ENCODE measurements at regions not wholly inside any gene's neighbourhood (a gene's known extent, or its start where the extent isn't known, plus 50 kb on each side); places are given as distances from the start of the nearest gene placed in this dataset.
"Not testable (repeated sequence)": the region's sequence is repeated elsewhere in the genome, so short reads cannot be mapped to it uniquely, and the experiment has no call there.

DNA sequence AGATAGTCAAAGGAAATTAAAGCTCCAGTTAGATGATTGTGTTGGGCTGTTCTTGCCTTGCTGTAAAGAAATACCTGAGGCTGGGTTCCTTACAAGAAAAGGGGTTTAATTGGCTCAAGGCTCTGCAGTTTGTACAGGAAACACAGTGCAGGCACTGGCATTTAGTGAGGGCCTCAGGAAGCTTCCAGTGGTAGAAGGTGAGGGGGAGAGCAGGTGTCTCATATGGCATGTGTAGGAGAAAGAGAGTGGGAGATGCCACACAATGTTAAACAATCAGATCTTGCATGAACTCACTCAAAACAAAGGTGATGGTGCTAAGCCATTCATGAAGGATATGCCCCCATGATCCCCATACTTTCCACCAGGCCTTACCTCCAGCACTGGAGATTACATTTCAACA lies 493.5 kb upstream of the IMPG1 start:
- H3K36me3 ChIP-seq (ENCODE audit: low read depth, missing control alignments) = no peaks in the 10 kb centered on the region
- TF ChIP-seq POLR2A (IDR thresholded peaks at IDR 0.05) = no peak
- TF ChIP-seq, protein P1, sequence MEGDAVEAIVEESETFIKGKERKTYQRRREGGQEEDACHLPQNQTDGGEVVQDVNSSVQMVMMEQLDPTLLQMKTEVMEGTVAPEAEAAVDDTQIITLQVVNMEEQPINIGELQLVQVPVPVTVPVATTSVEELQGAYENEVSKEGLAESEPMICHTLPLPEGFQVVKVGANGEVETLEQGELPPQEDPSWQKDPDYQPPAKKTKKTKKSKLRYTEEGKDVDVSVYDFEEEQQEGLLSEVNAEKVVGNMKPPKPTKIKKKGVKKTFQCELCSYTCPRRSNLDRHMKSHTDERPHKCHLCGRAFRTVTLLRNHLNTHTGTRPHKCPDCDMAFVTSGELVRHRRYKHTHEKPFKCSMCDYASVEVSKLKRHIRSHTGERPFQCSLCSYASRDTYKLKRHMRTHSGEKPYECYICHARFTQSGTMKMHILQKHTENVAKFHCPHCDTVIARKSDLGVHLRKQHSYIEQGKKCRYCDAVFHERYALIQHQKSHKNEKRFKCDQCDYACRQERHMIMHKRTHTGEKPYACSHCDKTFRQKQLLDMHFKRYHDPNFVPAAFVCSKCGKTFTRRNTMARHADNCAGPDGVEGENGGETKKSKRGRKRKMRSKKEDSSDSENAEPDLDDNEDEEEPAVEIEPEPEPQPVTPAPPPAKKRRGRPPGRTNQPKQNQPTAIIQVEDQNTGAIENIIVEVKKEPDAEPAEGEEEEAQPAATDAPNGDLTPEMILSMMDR (IDR thresholded peaks at IDR 0.05) = no peak
- H3K9me3 ChIP-seq = no peaks in the 10 kb centered on the region
- no peaks in the 10 kb centered on the region for H3K27me3 ChIP-seq
- H3K4me1 ChIP-seq = no peaks in the 10 kb centered on the region
- no peak overlapping the region for H3K27ac ChIP-seq
- no peak overlapping the region for H3K4me3 ChIP-seq
- DNase-seq = no peak
- intact Hi-C loops (cut with DNase I; ENCODE audit: low total_unique reads) = no loop called here

DNA sequence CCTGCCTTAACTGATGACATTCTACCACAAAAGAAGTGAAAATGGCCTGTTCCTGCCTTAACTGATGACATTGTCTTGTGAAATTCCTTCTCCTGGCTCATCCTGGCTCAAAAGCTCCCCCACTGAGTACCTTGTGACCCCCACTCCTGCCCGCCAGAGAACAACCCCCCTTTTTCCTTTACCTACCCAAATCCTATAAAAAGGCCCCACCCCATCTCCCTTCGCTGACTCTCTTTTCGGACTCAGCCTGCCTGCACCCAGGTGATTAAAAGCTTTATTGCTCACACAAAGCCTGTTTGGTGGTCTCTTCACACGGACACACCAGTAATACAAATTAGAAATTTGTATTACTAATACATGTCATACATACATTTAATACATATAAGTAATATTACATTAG lies 489.9 kb upstream of the IMPG1 start:
- H3K27ac ChIP-seq; H3K9me3 ChIP-seq; H3K36me3 ChIP-seq (ENCODE audit: low read depth, missing control alignments); intact Hi-C loops (cut with DNase I; ENCODE audit: low total_unique reads); H3K4me3 ChIP-seq; H3K27me3 ChIP-seq; DNase-seq; H3K4me1 ChIP-seq: not testable (repeated sequence)
- 70 to 79% methylated on average over 4 of the region's 4 CpGs for WGBS, 2 donors

DNA sequence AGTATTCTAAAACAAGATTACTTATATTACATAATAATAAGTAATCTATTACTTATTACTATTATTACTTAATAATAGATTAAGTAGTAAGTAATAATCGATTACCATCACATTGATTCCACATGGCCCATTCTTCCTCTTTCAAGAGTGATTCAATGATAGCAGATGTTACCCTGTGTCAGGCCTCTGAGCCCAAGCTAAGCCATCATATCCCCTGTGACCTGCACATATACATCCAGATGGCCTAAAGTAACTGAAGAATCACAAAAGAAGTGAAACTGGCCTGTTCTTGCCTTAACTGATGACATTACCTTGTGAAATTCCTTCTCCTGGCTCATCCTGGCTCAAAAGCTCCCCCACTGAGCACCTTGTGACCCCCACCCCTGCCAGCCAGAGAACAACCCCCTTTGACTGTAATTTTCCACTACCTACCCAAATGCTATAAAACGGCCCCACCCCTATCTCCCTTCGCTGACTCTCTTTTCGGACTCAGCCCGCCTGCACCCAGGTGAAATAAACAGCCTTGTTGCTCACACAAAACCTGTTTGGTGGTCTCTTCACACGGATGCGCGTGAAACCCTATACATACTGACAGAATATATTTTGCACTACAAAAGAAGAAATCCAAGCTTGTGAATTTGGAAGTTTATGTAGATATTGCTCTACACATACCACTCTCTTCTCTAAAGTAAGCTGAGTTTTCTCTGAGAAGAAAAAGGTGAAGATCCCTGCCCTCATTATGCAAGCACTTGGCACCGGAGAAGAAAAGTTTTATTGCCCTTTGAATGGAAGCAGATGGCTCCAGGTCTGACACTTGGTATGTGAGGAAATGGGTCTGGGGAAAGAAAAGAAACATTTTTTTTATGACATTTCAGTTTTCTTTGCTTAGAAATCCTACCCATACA lies 488.6 kb upstream of the IMPG1 start:
- DNase-seq; H3K27me3 ChIP-seq; intact Hi-C loops (cut with DNase I; ENCODE audit: low total_unique reads); H3K4me1 ChIP-seq; H3K4me3 ChIP-seq; H3K9me3 ChIP-seq; H3K27ac ChIP-seq; H3K36me3 ChIP-seq (ENCODE audit: low read depth, missing control alignments): not testable (repeated sequence)
- WGBS, 2 donors = 62 to 67% methylated on average over 9 of the region's 9 CpGs

DNA sequence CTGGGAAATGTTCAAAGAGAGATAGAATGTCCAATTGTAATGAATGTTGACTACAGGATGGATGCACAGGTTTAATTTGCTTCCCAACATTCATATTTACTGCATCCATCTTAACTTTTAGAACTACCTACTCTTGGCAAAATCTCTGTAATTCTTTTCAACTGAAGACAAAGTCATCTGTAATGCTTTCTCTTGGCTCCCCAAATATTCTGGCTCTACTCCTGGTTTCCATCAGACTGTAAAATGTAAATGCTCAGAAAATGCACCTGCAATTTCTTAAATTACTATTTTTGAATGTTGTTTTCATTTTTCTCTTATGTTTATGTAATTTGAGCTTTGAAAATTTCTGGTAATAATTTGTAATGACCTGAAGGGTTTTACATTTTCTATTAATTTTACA lies 480.8 kb upstream of the IMPG1 start:
- DNase-seq = no peak
- Histone ChIP-seq H3K4me1 (no peaks in the 10 kb centered on the region), H3K4me3 (no peak overlapping the region), H3K27ac (no peak overlapping the region), H3K27me3 (no peaks in the 10 kb centered on the region), H3K36me3 (ENCODE audit: low read depth, missing control alignments) (no peaks in the 10 kb centered on the region), H3K9me3 (no peaks in the 10 kb centered on the region)
- TF ChIP-seq, protein P1 (IDR thresholded peaks at IDR 0.05) = no peak
- TF ChIP-seq POLR2A (IDR thresholded peaks at IDR 0.05) = no peak
- intact Hi-C loops (cut with DNase I; ENCODE audit: low total_unique reads) = no loop called here

DNA sequence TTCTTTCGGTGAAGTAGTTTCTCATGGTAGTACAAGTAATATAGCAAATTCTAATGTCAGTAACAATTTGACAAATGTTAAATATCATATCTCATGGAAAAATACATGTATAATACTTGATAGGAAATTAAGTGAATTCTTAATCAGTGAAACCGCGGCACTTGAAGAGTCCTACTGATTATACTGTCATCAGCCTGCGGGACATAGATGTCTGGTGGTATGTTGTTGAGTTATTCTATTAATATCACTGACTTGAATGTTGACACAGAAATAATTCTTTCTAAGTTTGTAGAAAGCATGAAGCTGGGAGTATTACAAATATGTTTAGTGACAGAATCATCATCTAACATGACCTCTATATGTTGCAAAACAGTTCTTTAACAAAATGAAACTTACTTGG lies 479.8 kb upstream of the IMPG1 start:
- intact Hi-C loops (cut with DNase I; ENCODE audit: low total_unique reads) = no loop called here
- Histone ChIP-seq H3K4me1 (no peaks in the 10 kb centered on the region), H3K36me3 (ENCODE audit: low read depth, missing control alignments) (no peaks in the 10 kb centered on the region), H3K9me3 (no peaks in the 10 kb centered on the region), H3K27ac (no peak overlapping the region), H3K27me3 (no peaks in the 10 kb centered on the region), H3K4me3 (no peak overlapping the region)
- 62 to 73% methylated on average over 4 of the region's 4 CpGs for WGBS, 2 donors
- DNase-seq = no peak
- TF ChIP-seq, protein P1 (IDR thresholded peaks at IDR 0.05) = no peak
- TF ChIP-seq POLR2A (IDR thresholded peaks at IDR 0.05) = no peak

DNA sequence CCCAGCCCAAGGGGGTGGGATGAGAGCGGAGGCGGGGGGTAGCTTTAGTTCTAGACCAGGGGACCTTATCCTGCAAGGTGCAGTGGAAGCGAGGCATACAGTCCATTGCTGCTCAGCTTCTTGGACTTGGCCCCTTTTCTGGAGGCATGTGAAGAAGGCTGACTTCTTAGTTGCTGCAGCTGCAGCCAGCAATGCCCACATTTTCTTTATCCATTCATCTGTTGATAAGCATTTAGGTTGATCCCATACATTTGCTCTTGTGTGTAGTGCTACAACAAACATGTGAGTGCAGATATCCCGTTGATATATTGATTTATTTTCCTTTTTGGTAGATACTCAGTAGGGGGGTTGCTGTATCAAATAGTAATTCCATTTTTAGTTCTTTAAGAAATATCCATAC lies 461.2 kb upstream of the IMPG1 start:
- no peaks in the 10 kb centered on the region for H3K4me1 ChIP-seq
- no peak for DNase-seq
- H3K36me3 ChIP-seq (ENCODE audit: low read depth, missing control alignments) = no peaks in the 10 kb centered on the region
- WGBS, 2 donors = 76 to 77% methylated on average over 4 of the region's 4 CpGs
- intact Hi-C loops (cut with DNase I; ENCODE audit: low total_unique reads) = no loop called here
- TF ChIP-seq POLR2A (IDR thresholded peaks at IDR 0.05) = no peak
- TF ChIP-seq, protein P1 (IDR thresholded peaks at IDR 0.05) = no peak
- H3K27ac ChIP-seq = no peak overlapping the region
- H3K9me3 ChIP-seq = no peaks in the 10 kb centered on the region
- no peaks in the 10 kb centered on the region for H3K27me3 ChIP-seq
- H3K4me3 ChIP-seq = no peak overlapping the region
